OCI-LY1 (cell line): ENCODE measurements at regions not wholly inside any gene's neighbourhood (a gene's known extent, or its start where the extent isn't known, plus 50 kb on each side); places are given as distances from the start of the nearest gene placed in this dataset.

Source experiments
- H2AFZ ChIP-seq: fragments of 200-600 bp; sonication (generic), shearing (Covaris generic); 2 replicates; pipeline ENCODE4 v1.6.0; 2014; ENCODE audit warnings: antibody characterized with exemption, mild to moderate bottlenecking, low read length
- H3F3A ChIP-seq: fragments of 200-600 bp; sonication (generic), shearing (Covaris generic); 2 replicates; pipeline ENCODE4 v1.6.0; 2014; ENCODE audit warnings: mild to moderate bottlenecking, antibody characterized with exemption, low read length, moderate library complexity; ENCODE audit not compliant: insufficient read depth
- H3K27ac ChIP-seq: fragments of 200-600 bp; sonication (generic); 2 replicates; pipeline ENCODE4 v1.5.1; 2014; ENCODE audit warnings: low read length, mixed run types, mild to moderate bottlenecking, low read depth; ENCODE audit not compliant: poor library complexity, severe bottlenecking
- H3K27me3 ChIP-seq: fragments of 200-600 bp; sonication (generic); 2 replicates; pipeline ENCODE4 v1.6.0; 2014; ENCODE audit warnings: antibody characterized with exemption, mild to moderate bottlenecking, low read length, moderate library complexity; ENCODE audit not compliant: insufficient read depth
- H3K36me3 ChIP-seq: fragments of 200-600 bp; sonication (generic); 2 replicates; pipeline ENCODE4 v1.6.1; 2014; ENCODE audit warnings: mild to moderate bottlenecking, antibody characterized with exemption, low read length, moderate library complexity, mixed read lengths; ENCODE audit not compliant: insufficient read depth
- H3K4me1 ChIP-seq: fragments of 200-600 bp; sonication (generic); 2 replicates; pipeline ENCODE4 v1.5.1; 2014; ENCODE audit warnings: mild to moderate bottlenecking, low read length, moderate library complexity; ENCODE audit not compliant: insufficient read depth, severe bottlenecking
- H3K4me2 ChIP-seq: fragments of 200-600 bp; sonication (generic), shearing (Covaris generic); 2 replicates; pipeline ENCODE4 v1.6.1; 2014; ENCODE audit warnings: low read length
- H3K4me3 ChIP-seq: fragments of 200-600 bp; sonication (generic); 2 replicates; pipeline ENCODE4 v1.5.1; 2014; ENCODE audit warnings: low read length, low read depth, mild to moderate bottlenecking, mixed read lengths; ENCODE audit not compliant: poor library complexity, severe bottlenecking
- H3K79me2 ChIP-seq: fragments of 200-600 bp; shearing (Covaris generic); 2 replicates; pipeline ENCODE4 v1.6.1; 2016; ENCODE audit warnings: mixed run types, low read length, mixed read lengths; ENCODE audit not compliant: insufficient read depth
- H3K9ac ChIP-seq: fragments of 200-600 bp; sonication (generic), shearing (Covaris generic); 2 replicates; pipeline ENCODE4 v1.6.1; 2014; ENCODE audit warnings: mild to moderate bottlenecking, low read length, mixed read lengths
- H3K9me2 ChIP-seq: fragments of 200-600 bp; sonication (generic), shearing (Covaris generic); 2 replicates; pipeline ENCODE4 v1.6.1; 2014; ENCODE audit warnings: low read depth, mild to moderate bottlenecking, low read length, mixed read lengths
- H3K9me3 ChIP-seq: fragments of 200-600 bp; shearing (Covaris generic); 2 replicates; pipeline ENCODE4 v1.6.1; 2014; ENCODE audit warnings: low read length, mixed read lengths
- H4K20me1 ChIP-seq: fragments of 200-600 bp; sonication (generic), shearing (Covaris generic); 2 replicates; pipeline ENCODE4 v1.6.0; 2016; ENCODE audit warnings: mild to moderate bottlenecking, low read length; ENCODE audit not compliant: insufficient read depth
- CTCF ChIP-seq: fragments of 200-600 bp; sonication (generic), shearing (Covaris generic); IDR thresholded peaks from 2 replicates; pipeline ENCODE4 v1.5.1; 2017; ENCODE audit warnings: mild to moderate bottlenecking, antibody characterized with exemption, low read length, moderate library complexity, mixed read lengths
- EZH2 ChIP-seq: fragments of 200-600 bp; sonication (generic), shearing (Covaris generic); IDR thresholded peaks from 2 replicates; pipeline ENCODE4 v1.8.0; 2017; ENCODE audit warnings: borderline replicate concordance, mixed run types, mild to moderate bottlenecking, antibody characterized with exemption, low read length, moderate library complexity, mixed read lengths

GRCh38 chr7:3238525-3239210, 62.4 kb upstream of the SDK1 start:
- H3K9me3 ChIP-seq, result peaks cover 5% of the 10 kb centered on the region; the same call in 1 of the 2 replicates
- no peak overlapping the region for H3K27ac ChIP-seq
- H3F3A ChIP-seq, result no peaks in the 10 kb centered on the region
- no peak overlapping the region for H3K4me3 ChIP-seq
- no peak overlapping the region for H3K4me2 ChIP-seq
- TF ChIP-seq CTCF (no peak), EZH2 (no peak)
- H4K20me1 ChIP-seq, result no peaks in the 10 kb centered on the region
- no peaks in the 10 kb centered on the region for H3K79me2 ChIP-seq
- no peaks in the 10 kb centered on the region for H3K27me3 ChIP-seq
- H3K36me3 ChIP-seq, result no peaks in the 10 kb centered on the region
- H3K4me1 ChIP-seq, result no peaks in the 10 kb centered on the region
- no peak overlapping the region for H2AFZ ChIP-seq
- no peaks in the 10 kb centered on the region for H3K9me2 ChIP-seq
- no peak overlapping the region for H3K9ac ChIP-seq

GRCh38 chr7:3239291-3239691, 61.8 kb upstream of the SDK1 start:
- Histone ChIP-seq H3K4me3 (no peak overlapping the region), H3K27ac (no peak overlapping the region), H4K20me1 (no peaks in the 10 kb centered on the region), H3K9ac (no peak overlapping the region), H3K79me2 (no peaks in the 10 kb centered on the region), H3F3A (no peaks in the 10 kb centered on the region), H3K27me3 (no peaks in the 10 kb centered on the region), H2AFZ (no peak overlapping the region), H3K4me2 (no peak overlapping the region), H3K36me3 (no peaks in the 10 kb centered on the region), H3K4me1 (no peaks in the 10 kb centered on the region), H3K9me2 (no peaks in the 10 kb centered on the region), H3K9me3 (peaks cover 5% of the 10 kb centered on the region; the same call in 1 of the 2 replicates)
- TF ChIP-seq EZH2 (no peak), CTCF (no peak)

- no peak for TF ChIP-seq EZH2
- TF ChIP-seq CTCF, result no peak
- Histone ChIP-seq H3K9ac (no peak overlapping the region), H3F3A (no peaks in the 10 kb centered on the region), H3K9me2 (no peaks in the 10 kb centered on the region), H3K79me2 (no peaks in the 10 kb centered on the region), H4K20me1 (no peaks in the 10 kb centered on the region), H3K4me2 (no peak overlapping the region), H3K4me3 (no peak overlapping the region), H3K36me3 (no peaks in the 10 kb centered on the region), H3K4me1 (no peaks in the 10 kb centered on the region), H3K27ac (no peak overlapping the region), H3K27me3 (no peaks in the 10 kb centered on the region), H2AFZ (no peak overlapping the region), H3K9me3 (peaks cover 3% of the 10 kb centered on the region; the same call in 1 of the 2 replicates)
Measured at GRCh38 chr7:3240826-3241430, 60.1 kb upstream of the SDK1 start.
